GM12872 (cell line): ENCODE measurements at regions not wholly inside any gene's neighbourhood (a gene's known extent, or its start where the extent isn't known, plus 50 kb on each side); places are given as distances from the start of the nearest gene placed in this dataset.

Source experiments
- CTCF ChIP-seq: IDR thresholded peaks from 3 replicates; pipeline ENCODE4 v1.5.1; 2011; ENCODE audit warnings: low read depth, mild to moderate bottlenecking, low read length, moderate library complexity; ENCODE audit not compliant: insufficient read depth

GRCh38 chr5:133905424-133905823 is 63.0 kb downstream of the C5orf15 start:
- TF ChIP-seq CTCF, result no peak

DNA sequence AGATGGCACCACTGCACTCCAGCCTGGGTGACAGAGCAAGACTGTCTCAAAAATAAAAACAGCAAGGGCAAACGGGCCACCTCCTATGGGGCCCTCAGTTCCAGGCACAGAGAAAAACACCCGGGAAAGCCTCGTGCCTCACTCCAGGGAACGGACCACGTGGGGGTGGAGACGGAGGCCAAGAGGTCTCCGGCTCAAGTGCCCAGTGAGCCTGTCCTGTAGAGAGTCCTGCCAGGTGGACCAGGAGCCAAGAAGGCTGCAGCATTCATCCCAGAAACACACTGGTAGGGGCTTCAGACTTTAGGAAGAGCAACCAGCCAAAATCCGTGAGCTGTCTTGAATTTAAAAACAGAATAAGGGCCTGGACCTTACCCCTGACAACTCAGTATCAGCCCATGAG is 63.8 kb downstream of the C5orf15 start:
- no peak for TF ChIP-seq CTCF

GRCh38 chr5:133902511-133903118 is 65.8 kb downstream of the C5orf15 start:
- TF ChIP-seq CTCF, result no peak

- TF ChIP-seq CTCF, result no peak
These were observed 67.7 kb downstream of the C5orf15 start for GRCh38 chr5:133900534-133901270.

- no peak for TF ChIP-seq CTCF
These were observed 68.9 kb downstream of the C5orf15 start for GRCh38 chr5:133899506-133899905.

- TF ChIP-seq CTCF, result no peak
These were observed 70.0 kb downstream of the C5orf15 start for GRCh38 chr5:133898440-133898839.

DNA sequence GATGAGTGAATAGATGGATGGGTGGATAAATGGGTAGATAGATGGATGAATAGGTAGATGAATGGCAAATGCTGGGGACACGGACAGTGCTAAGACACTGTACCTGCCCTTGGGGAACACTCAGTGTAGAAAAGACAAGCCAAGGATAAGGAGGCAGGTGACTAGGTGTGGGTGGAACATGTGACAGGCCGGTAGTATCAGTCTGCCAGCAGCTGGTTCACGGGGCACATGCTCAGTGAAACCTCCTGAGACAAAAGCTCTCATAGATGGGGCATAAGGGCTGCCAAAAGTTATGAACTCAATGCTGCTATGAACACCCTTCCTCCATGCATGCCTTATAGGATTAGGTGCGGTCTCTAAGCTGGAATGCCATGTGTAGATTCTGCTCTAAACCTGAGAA is 71.0 kb downstream of the C5orf15 start:
- TF ChIP-seq CTCF, result no peak
